Muscle of back (tissue), 3 donors: ENCODE measurements at regions not wholly inside any gene's neighbourhood (a gene's known extent, or its start where the extent isn't known, plus 50 kb on each side); places are given as distances from the start of the nearest gene placed in this dataset.
"Not testable (repeated sequence)": the region's sequence is repeated elsewhere in the genome, so short reads cannot be mapped to it uniquely, and the experiment has no call there.

Experiments
- DNase-seq, 3 donors: peaks; one replicate each; pipeline versions ENCODE4 v3.0.0 to v3.0.0-alpha.2; 2013

DNA sequence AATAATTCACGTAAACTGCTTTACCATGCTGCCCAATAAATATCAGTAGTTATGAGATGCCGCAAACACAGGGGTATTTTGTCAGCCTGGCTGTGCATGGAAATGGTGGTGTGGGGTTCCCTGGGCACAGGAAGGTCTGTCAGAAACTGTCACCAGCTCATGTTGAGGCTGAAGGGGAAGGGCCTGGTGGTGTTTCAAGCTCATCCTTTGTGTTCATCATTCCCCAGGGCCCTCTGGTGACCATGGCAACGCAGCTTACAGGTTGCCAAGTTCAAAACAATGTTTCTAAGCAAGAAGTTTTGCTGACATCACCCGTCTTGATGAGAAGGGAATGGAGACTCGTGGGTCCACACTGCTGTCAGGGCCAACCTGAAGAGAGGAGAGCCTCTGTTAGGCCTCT, 348.9 kb upstream of the C16orf82 start:
- DNase-seq = peak in 1 of 3 donors; percentile 18

- DNase-seq = no peak
These were observed 345.4 kb upstream of the C16orf82 start for GRCh38 chr16:26721290-26721689.

DNA sequence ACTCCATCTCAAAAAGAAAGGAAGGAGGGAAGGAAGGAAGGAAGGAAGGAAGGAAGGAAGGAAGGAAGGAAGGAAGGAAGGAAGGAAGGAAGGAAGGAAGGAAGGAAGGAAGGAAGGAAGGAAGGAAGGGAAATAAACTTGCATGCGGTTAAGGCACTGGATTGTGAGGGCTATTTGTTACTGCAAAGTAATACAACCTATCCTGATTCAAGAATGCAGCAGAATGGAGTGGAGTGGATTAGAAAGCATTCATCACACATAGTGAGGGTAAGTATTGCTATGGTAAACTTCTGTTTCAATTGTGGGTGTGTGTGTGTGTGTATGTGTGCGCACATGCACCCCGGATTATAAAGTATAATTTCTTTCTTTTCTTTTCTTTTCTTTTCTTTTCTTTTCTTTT, 344.8 kb upstream of the C16orf82 start:
- DNase-seq = not testable (repeated sequence)

GRCh38 chr16:26724189-26724588, 342.5 kb upstream of the C16orf82 start:
- DNase-seq = no peak

DNA sequence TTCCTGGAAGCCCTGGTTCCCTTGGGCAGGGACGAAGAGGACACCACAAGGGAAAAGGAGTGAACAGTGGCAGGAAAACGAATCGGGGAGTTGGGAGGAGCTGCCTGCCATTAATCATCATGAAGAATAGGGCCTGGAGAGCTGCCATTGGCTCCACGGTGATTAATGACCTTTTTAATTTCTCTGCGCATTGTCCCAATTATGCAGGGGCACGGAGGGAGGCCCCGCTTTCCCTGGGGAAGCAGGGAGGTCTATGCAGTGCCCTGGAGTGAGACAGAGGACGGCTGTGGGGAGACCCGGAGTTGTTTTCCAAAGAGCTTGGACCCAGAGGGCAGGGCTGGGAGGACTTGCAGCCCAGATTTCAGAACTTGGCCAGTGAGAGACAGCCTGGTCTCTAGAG, 338.9 kb upstream of the C16orf82 start:
- no peak for DNase-seq

DNA sequence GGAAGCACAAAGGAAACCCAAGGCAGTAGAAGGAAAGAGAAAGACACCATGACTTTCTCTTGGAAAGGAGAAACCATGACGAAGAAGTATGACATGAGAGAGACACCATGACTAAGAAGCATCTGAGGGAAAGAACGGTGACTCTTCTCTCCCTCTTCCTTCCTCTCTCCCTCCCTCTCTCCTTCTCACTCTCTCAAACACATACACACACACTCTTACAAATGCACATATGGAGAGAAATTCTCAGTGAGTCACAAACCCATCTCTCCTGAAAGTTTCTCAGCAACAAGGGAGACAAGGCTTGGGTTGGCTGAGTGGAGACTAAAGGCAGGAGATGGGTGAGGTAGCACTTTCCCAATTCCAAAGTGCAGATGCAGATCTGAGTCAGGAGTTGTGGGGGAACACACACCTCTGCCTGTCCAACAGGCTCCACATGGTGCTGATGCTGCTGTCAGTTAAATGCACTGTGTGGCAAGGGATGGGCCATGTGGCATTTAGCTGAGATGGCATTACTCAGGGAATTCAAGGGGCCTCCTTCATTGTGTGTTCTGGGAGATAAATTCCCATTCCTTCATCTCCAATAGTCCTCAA, 336.7 kb upstream of the C16orf82 start:
- DNase-seq = no peak

DNA sequence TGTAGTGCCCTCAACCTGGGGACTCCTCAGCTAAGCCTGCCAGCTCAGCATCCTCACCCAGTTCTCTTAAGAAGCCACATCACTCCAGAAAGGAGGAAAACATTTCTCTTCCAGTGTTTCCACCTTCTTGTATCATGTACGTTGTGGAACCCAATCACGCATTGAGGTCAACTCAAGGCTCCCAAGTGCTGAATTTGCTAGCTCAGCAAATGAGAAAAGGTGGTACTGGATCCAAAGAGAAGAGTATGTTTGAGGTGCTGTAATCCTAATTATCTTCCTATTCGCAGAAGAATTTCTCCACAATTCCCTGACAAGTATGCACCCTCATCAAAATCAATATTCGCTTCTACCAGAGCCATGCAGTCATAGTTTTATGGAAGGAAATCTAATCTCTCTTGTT, 335.0 kb upstream of the C16orf82 start:
- no peak for DNase-seq

DNA sequence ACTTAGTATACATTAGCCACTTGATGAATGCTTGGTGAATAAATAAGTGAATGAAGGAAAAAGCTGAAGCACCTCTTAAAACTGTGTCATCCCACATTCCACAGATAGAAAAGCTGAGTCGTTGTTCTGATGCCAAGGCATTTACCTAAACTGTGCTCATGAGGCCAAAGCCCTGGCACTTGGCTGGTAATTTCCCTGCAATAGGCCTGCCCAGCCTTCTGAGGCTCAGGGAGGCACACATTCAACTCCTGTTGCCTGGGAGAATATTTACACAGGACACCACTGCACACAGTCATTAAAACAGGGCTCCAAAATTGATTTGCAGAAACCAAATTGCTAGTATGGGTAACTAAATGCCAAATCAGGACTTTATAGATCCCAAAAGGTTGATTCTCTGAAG, 333.0 kb upstream of the C16orf82 start:
- no peak for DNase-seq

DNA sequence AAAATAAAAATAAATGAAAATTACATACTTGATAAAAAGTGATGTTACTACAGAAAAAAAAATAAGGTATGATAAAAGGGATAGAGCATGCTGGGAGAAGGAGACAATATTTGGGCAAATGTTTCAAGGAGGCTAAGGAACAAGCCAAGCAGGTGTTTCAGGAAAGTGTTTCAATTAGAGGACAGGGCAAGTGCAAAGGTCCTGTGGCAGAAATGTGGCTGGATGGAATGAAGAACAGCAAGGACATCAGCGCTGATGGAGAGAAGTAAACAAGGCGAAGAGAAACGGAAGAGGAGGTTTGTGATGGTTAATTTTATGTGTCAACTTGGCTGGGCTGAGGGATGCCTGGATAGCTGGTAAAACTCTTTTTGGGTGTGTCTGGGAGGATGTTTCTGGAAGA, 331.2 kb upstream of the C16orf82 start:
- DNase-seq = no peak

DNA sequence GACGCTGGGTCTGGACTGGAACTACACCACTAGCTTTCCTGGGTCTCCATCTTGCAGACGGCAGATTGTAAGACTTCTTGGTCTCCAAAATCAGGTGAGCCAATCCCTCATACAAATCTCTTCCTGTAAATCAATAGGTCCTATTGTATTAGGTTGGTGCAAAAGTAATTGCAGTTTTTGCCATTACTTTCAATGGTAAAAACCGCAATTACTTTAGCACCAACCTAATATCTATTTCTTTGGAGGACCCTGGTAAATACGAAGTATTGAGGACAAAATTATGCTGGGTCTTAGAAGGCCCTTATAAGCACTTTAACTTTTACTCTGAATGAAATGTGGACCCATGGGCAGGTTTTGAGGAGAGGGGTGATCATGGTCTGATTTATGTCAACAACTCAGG, 330.6 kb upstream of the C16orf82 start:
- no peak for DNase-seq

- no peak for DNase-seq
These were observed 326.0 kb upstream of the C16orf82 start for GRCh38 chr16:26740771-26741170.

- no peak for DNase-seq
These were observed 324.7 kb upstream of the C16orf82 start for GRCh38 chr16:26742040-26742439.

- no peak for DNase-seq
These were observed 322.3 kb upstream of the C16orf82 start for GRCh38 chr16:26744430-26744829.

DNA sequence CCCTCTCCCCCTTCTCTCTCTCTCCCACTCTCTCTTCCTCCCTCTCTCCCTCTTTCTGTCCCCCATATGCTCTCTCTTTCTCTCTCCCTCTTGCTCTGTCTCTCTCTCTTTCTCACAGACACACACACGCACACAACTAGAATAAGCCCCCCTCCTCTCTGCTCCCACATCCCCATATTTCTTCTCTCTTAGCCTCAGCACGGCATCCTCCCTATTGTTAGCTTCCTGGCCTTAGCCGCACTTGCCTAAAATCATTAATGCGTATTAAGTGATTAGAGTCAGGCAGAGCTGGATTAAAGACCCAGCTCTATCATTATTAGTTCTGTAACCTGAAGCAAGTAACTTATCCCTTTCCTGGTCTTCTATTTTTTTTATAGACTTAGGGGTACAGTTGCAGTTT, 319.0 kb upstream of the C16orf82 start:
- DNase-seq = no peak

GRCh38 chr16:26749072-26749471, 317.7 kb upstream of the C16orf82 start:
- no peak for DNase-seq

GRCh38 chr16:26752166-26752565, 314.6 kb upstream of the C16orf82 start:
- DNase-seq = no peak

DNA sequence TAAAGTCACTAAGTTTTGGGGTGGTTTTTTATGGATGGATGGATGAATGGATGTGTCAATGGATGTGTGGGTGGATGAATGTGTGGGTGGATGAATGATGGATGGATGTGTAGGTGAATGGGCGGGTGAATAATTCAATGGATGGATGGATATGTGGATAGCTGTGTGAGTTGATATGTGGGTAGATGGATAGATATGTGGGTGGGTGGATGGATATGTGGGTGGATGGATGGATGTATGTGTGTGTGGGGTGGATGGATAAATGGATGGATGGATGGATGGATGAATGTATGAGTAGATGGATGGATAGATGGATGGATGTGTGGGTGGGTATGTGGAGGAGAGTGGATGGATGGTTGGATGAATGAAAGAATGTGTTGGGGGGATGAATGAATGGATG, 310.1 kb upstream of the C16orf82 start:
- DNase-seq = no peak

- DNase-seq = no peak
These were observed 304.1 kb upstream of the C16orf82 start for GRCh38 chr16:26762594-26762993.

DNA sequence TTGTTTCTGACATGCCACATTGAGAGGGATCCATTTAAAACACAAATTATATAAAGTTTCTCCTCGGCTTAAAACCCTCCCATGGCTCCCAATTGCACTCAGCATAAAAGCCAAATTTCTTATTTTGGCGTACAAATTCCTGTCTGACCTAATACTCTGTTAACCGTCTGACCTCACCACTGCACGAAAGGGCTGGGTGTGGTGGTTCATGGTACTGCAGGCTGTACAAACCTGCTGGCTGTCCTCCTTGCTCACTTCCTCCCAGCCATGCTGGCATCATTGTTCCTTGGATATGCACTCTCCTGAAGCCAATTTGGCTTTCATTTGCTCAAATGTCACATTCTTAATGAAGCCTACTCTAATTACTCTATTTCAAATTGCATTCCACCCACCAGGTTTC, 301.6 kb upstream of the C16orf82 start:
- no peak for DNase-seq

- no peak for DNase-seq
These were observed 298.2 kb upstream of the C16orf82 start for GRCh38 chr16:26768385-26769010.

DNA sequence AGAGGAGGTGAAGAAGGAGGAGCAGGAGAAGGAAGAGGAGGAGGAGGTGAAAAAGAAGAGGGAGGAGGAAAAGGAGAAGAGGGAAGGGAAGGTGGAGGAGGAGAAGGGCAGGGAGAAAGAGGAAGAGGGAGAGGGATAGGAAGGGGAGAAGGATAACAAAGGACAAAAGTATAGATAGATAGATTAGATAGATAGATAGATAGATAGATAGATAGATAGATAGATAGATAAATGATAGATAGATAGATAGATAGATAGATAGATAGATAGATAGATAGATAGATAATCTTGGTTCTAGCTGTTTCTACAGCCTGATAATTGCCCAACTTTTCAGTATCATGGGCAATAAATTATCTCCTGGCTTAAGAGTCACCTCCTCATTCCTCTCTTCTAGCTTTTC, 296.2 kb upstream of the C16orf82 start:
- DNase-seq = no peak

DNA sequence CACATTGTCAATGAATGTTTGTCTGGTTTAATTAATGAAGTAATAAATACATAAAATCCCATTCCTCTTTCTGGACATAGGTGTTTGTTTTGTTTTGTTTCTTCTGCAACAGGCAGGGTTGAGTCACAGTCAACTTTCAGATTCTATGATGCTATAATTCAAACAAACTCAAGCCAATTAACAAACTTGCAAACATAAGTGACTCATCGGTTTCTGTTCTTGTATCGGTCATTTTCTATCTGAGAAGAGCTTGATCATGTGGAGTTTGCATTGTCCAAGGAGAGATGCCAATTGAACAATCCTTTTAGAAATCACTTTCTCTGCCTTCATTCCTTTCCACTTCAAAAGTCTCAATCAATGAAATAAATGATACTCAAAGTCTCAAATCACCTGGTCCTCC, 294.2 kb upstream of the C16orf82 start:
- DNase-seq = no peak

DNA sequence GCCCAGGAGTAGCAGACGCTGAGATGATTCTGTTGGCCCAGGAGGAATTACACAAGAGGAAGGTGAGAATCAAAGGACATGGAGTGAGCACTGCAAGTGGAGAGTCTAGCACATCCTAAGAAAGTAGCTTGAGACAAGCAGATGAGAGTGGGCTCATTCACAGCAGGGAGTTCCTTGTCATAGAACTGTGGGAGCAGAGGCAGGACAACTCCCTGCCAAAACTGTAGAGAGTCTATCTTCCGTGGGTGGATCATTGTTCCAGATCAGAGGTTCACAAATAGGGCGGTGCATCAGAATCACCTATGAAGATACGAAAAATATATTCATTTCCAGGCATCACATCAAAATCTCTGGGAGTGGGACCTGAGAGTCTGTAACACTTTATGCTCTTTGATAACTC, 288.9 kb upstream of the C16orf82 start:
- no peak for DNase-seq

DNA sequence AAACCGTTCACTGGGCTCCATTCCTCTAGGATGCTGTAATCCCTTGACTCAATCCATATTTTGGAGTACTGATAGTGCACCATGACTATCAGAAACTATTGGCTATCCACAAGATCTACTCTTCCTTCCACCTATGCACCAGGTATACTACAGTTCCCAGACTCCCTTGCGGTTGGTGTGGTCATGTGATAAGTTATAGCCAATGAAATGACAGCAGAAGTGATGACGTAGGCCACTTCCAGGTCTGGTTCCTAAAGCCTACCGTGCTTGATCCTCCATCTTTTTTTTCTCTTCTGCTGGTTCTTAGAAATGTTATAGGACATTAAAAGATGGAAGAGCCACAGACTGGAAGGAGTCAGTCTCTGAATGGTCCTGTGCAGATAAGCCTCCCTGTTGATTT, 278.8 kb upstream of the C16orf82 start:
- DNase-seq = no peak
